Ascending aorta (tissue), 2 donors: ENCODE measurements at regions not wholly inside any gene's neighbourhood (a gene's known extent, or its start where the extent isn't known, plus 50 kb on each side); places are given as distances from the start of the nearest gene placed in this dataset.

Source experiments
- DNase-seq, 2 donors: peaks; one replicate each; pipeline ENCODE4 v3.0.0-alpha.2; 2019; ENCODE audit warnings: low spot score in 2 of 2
- H3K27ac ChIP-seq, 2 donors: fragments of 200-600 bp; sonication (generic); one replicate each; pipeline ENCODE4 v1.5.1; 2016 to 2017; ENCODE audit warnings: mild to moderate bottlenecking in 1 of 2
- H3K27me3 ChIP-seq: fragments of 200-600 bp; sonication (generic); one replicate; pipeline ENCODE4 v1.5.1; 2017
- H3K36me3 ChIP-seq, 2 donors: fragments of 200-600 bp; sonication (generic); one replicate each; pipeline ENCODE4 v1.5.1; 2016
- H3K4me1 ChIP-seq, 2 donors: fragments of 200-600 bp; sonication (generic); one replicate each; pipeline ENCODE4 v1.5.1; 2016 to 2017; ENCODE audit warnings: mild to moderate bottlenecking in 1 of 2
- H3K4me3 ChIP-seq, 2 donors: fragments of 200-600 bp; sonication (generic); one replicate each; pipeline ENCODE4 v1.5.1; 2016 to 2017; ENCODE audit warnings: mild to moderate bottlenecking in 1 of 2
- H3K9me3 ChIP-seq, 2 donors: fragments of 200-600 bp; sonication (generic); one replicate each; pipeline ENCODE4 v1.5.1; 2016
- CTCF ChIP-seq, 3 experiments: fragments of 200-600 bp in 2 of 3; fragments of 450-650 bp in 1 of 3; sonication (generic) in 2 of 3; IDR thresholded peaks; one replicate each; pipeline ENCODE4 v1.5.1; 2016 to 2019; ENCODE audit warnings: antibody characterized with exemption in 3 of 3, mild to moderate bottlenecking in 1 of 3, moderate library complexity in 1 of 3
- intact Hi-C: fragments of 100-400 bp; cut with DNase I; formaldehyde crosslinking; loops from one replicate; pipeline ENCODE4 v1.15.1; 2023

GRCh38 chr15:91523596-91523995, 329.9 kb upstream of the SLCO3A1 start:
- no peaks in the 10 kb centered on the region for H3K36me3 ChIP-seq
- no peak for TF ChIP-seq CTCF (IDR thresholded peaks at IDR 0.05)
- no peaks in the 10 kb centered on the region for H3K4me1 ChIP-seq
- no peak for DNase-seq
- no peak overlapping the region for H3K4me3 ChIP-seq
- no peak overlapping the region for H3K27ac ChIP-seq
- intact Hi-C loops = no loop called here
- no peaks in the 10 kb centered on the region for H3K27me3 ChIP-seq
- H3K9me3 ChIP-seq = no peaks in the 10 kb centered on the region

- Histone ChIP-seq H3K36me3 (no peaks in the 10 kb centered on the region), H3K27me3 (no peaks in the 10 kb centered on the region), H3K9me3 (no peaks in the 10 kb centered on the region), H3K4me3 (no peak overlapping the region), H3K27ac (no peak overlapping the region), H3K4me1 (no peaks in the 10 kb centered on the region)
- intact Hi-C loops = no loop called here
- no peak for TF ChIP-seq CTCF (IDR thresholded peaks at IDR 0.05)
- DNase-seq = no peak
Measured at GRCh38 chr15:91524534-91524933, 329.0 kb upstream of the SLCO3A1 start.

GRCh38 chr15:91525751-91526150, 327.8 kb upstream of the SLCO3A1 start:
- H3K27ac ChIP-seq = no peak overlapping the region
- H3K4me1 ChIP-seq = no peaks in the 10 kb centered on the region
- DNase-seq = no peak
- no peaks in the 10 kb centered on the region for H3K27me3 ChIP-seq
- no peaks in the 10 kb centered on the region for H3K36me3 ChIP-seq
- H3K9me3 ChIP-seq = no peaks in the 10 kb centered on the region
- no peak for TF ChIP-seq CTCF (IDR thresholded peaks at IDR 0.05)
- H3K4me3 ChIP-seq = no peak overlapping the region
- intact Hi-C loops = no loop called here

DNA sequence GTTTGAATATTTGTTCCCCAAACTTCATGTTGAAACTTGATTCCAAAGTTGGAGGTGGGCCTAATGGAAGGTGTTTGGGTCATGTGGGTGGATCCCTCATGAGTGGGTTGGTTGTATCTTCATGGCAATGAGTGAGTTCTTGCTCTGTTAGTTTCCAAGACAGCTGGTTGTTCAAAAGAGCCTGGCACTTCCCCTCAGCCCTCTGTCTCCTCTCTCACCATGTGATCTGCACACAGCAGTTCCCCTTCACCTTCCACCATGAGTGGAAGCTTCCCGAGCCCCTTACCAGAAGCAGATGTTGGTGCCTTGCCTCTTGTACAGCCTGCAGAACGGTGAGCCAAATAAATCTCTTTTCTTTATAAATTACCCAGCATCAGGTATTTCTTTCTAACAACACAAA, 327.1 kb upstream of the SLCO3A1 start:
- Histone ChIP-seq H3K9me3 (no peaks in the 10 kb centered on the region), H3K4me1 (no peaks in the 10 kb centered on the region)
- intact Hi-C loops = no loop called here

DNA sequence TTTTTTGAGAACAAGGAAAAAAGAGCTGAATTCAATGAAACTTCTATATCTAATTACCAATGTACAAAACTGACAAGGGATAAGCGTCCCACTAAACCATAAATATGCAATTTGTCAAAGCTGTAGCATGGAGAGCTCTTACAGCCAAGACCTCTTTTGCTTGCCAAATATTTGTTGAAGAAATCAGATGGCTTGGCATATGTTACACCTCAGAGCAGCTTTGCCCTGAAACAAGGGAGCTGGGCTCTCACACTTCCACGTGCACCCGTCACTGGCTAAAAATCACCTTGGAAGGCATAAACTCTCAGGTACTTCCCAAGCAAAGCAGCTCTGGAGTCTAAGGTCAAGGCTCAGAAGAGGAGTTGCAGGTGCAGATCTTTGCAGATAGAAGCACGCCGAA, 324.7 kb upstream of the SLCO3A1 start:
- intact Hi-C loops = no loop called here
- no peak for TF ChIP-seq CTCF (IDR thresholded peaks at IDR 0.05)
- no peaks in the 10 kb centered on the region for H3K9me3 ChIP-seq
- H3K27me3 ChIP-seq = no peaks in the 10 kb centered on the region
- no peaks in the 10 kb centered on the region for H3K36me3 ChIP-seq
- no peaks in the 10 kb centered on the region for H3K4me1 ChIP-seq
- no peak overlapping the region for H3K27ac ChIP-seq
- DNase-seq = no peak
- no peak overlapping the region for H3K4me3 ChIP-seq

More for the DNA sequence above, 327.1 kb upstream of the SLCO3A1 start:
- Histone ChIP-seq H3K27ac (no peak overlapping the region), H3K4me3 (no peak overlapping the region), H3K27me3 (no peaks in the 10 kb centered on the region), H3K36me3 (no peaks in the 10 kb centered on the region)
- DNase-seq = no peak
- TF ChIP-seq CTCF (IDR thresholded peaks at IDR 0.05) = no peak

DNA sequence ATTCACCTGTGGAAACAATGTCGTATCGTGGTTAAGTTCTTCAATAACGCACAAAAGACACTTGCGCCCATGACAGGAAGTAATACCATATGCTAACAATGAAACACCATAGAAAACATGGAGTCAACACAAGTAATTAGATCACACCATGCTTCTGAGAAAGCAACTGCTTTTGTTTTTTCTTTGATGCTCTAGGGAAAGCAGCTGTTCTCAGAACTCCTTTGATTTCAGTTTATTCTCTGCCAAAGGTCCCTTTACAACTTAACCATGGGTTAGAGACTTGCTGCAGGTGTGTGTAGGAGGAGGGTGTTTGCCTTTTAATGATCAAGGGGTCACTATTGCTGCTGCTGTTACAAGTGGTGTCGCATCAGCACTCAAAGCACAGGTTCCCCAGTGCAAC, 324.0 kb upstream of the SLCO3A1 start:
- intact Hi-C loops = no loop called here
- H3K27ac ChIP-seq = no peak overlapping the region
- H3K9me3 ChIP-seq = no peaks in the 10 kb centered on the region
- TF ChIP-seq CTCF (IDR thresholded peaks at IDR 0.05) = no peak
- H3K27me3 ChIP-seq = no peaks in the 10 kb centered on the region
- DNase-seq = no peak
- H3K4me1 ChIP-seq = no peaks in the 10 kb centered on the region
- H3K4me3 ChIP-seq = no peak overlapping the region
- H3K36me3 ChIP-seq = no peaks in the 10 kb centered on the region
